Activated naive CD4-positive, alpha-beta T cell treated with anti-CD3 and anti-CD28 coated beads for 36 hours (primary cell): ENCODE measurements at regions not wholly inside any gene's neighbourhood (a gene's known extent, or its start where the extent isn't known, plus 50 kb on each side); places are given as distances from the start of the nearest gene placed in this dataset.

Source experiments
- CTCF ChIA-PET: fragments of 350-600 bp; sonication (Branson Sonifier 250); formaldehyde crosslinking; loops from one replicate; lab custom pipeline; 2021; ENCODE audit warnings: antibody characterized with exemption; lab: Charles Lee
- DNase-seq: peaks from one replicate; pipeline ENCODE4 v3.0.0-alpha.2; 2020
- H3K27ac Mint-ChIP-seq: one replicate; pipeline ENCODE4 v1.8.0; 2021; ENCODE audit warnings: mild to moderate bottlenecking, mixed read lengths
- H3K27me3 Mint-ChIP-seq: one replicate; pipeline ENCODE4 v1.8.0; 2021; ENCODE audit warnings: low read depth, mixed read lengths
- H3K36me3 Mint-ChIP-seq: one replicate; pipeline ENCODE4 v1.8.0; 2021; ENCODE audit warnings: low read depth, mixed read lengths
- H3K4me1 Mint-ChIP-seq: one replicate; pipeline ENCODE4 v1.8.0; 2021; ENCODE audit warnings: low read depth, mixed read lengths
- H3K4me3 Mint-ChIP-seq: one replicate; pipeline ENCODE4 v1.8.0; 2021; ENCODE audit warnings: mild to moderate bottlenecking, moderate library complexity, mixed read lengths
- H3K9me3 Mint-ChIP-seq: one replicate; pipeline ENCODE4 v1.8.0; 2021; ENCODE audit warnings: mixed read lengths
- intact Hi-C: fragments of 100-400 bp; cut with micrococcal nuclease; formaldehyde crosslinking; loops from one replicate; pipeline ENCODE4 v1.15.1; 2023

DNA sequence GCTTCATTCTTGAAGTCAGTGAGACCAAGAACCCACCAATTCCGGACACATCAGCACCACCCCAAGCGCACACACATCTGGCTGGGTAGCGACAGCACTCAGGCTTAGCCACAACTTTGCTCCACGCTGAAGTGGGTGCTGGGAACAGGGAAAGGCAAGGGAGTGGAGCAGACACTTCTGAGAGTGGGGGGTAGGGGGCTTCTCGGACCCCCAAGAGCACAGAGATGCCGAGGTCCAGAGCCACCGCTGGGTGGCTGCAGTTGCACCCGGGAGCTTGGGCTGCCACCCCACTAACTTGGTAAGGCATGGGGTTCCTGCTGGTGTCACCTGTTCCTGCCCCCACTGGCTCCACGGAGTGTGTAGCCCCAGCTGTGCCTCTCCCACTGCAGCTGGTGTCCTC lies 225.3 kb upstream of the RIOK2 start:
- Mint-ChIP-seq H3K4me1 (no peaks in the 10 kb centered on the region), H3K4me3 (no peak overlapping the region), H3K27ac (no peak overlapping the region)

DNA sequence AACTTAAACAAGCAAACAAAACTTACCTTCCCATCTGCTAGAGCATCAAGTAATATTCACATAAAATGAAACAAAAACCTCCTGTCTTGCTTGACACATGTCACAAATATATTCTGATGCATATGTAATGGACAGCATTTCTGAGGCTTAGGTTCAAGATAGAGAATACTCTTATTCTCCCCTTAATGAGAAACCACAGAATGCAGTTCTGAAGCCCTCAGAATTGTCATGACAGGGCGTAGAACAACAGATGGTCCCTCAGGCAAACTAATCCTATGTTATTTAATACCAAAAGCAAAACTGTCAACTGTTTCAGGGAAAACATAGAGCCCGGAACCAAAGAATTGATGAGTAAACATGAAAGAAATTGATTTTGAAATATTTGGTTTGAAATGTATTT lies 229.9 kb upstream of the RIOK2 start:
- Mint-ChIP-seq H3K4me3 (no peak overlapping the region), H3K4me1 (no peaks in the 10 kb centered on the region), H3K9me3 (no peaks in the 10 kb centered on the region), H3K36me3 (no peaks in the 10 kb centered on the region), H3K27me3 (no peaks in the 10 kb centered on the region), H3K27ac (no peak overlapping the region)
- CTCF ChIA-PET, result no interaction called here
- intact Hi-C loops, result no loop called here
- no peak for DNase-seq

More for the DNA sequence above, 225.3 kb upstream of the RIOK2 start:
- CTCF ChIA-PET, result no interaction called here
- intact Hi-C loops, result no loop called here
- no peak for DNase-seq
- peaks cover 2% of the 10 kb centered on the region for H3K9me3 Mint-ChIP-seq
- no peaks in the 10 kb centered on the region for H3K36me3 Mint-ChIP-seq
- no peaks in the 10 kb centered on the region for H3K27me3 Mint-ChIP-seq

DNA sequence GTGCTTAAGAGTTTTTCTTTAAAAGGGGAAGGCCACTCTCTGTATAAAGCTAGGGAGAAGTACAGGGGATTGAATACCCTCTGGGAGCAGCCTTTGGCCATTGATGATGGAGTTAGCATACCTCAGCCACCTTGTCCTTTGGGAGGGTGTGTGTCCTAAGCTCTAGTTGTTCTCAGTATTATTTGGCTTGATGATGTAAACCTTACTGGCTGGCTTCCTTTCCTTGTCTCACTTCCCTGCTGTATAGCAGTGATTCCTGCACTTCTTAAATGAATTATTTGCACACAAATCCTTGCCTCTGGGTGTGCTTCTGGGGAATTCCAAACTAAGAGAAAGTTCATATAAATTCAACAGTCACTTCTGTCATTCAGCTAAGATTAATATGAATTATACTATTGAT lies 234.9 kb upstream of the RIOK2 start:
- Mint-ChIP-seq H3K27me3 (no peaks in the 10 kb centered on the region), H3K9me3 (no peaks in the 10 kb centered on the region), H3K4me1 (no peaks in the 10 kb centered on the region), H3K36me3 (no peaks in the 10 kb centered on the region), H3K27ac (no peak overlapping the region), H3K4me3 (no peak overlapping the region)
- intact Hi-C loops, result no loop called here
- no peak for DNase-seq
- CTCF ChIA-PET, result no interaction called here

DNA sequence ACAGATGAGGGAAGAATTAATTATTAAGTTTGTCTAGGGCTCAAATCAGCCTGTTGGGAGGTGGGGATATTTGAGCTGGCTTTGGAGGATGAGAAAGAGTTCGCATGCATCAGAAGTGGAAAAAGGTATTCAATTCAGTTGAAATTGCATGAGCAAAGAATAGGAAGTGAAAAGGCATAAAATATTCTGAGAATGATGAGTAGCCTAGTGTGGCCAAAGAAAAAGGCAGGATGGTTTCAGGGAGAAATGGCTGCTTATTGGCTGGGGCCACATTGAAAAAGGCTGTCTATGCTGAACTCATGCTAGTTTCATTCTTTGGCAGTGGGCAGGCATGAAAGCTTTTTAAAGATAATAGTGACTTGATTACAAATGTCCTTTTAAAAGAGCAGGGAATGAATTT lies 235.4 kb upstream of the RIOK2 start:
- Mint-ChIP-seq H3K9me3 (no peaks in the 10 kb centered on the region), H3K27ac (no peak overlapping the region), H3K4me1 (no peaks in the 10 kb centered on the region), H3K36me3 (no peaks in the 10 kb centered on the region), H3K27me3 (no peaks in the 10 kb centered on the region), H3K4me3 (no peak overlapping the region)
- no peak for DNase-seq
- CTCF ChIA-PET, result no interaction called here
- intact Hi-C loops, result no loop called here

DNA sequence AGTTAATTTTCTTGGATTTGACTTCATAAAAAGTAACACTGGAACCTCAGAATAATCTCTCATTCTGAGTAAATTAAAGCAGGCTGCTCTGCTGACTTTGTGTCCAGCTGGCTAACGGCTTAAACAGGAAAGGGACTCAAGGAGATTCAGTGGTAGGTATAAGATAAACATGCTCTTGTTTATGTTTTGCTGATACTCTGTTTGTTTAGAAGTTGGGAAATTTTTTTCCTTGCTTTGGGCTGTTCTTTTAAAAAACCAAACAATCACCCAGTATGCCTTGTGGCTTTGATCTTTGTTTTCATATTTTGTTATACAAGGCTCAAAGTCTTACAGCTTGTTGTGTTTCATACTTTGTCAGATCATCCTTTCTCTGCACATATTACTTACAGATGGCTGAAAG lies 237.6 kb upstream of the RIOK2 start:
- CTCF ChIA-PET, result no interaction called here
- Mint-ChIP-seq H3K27me3 (no peaks in the 10 kb centered on the region), H3K9me3 (no peaks in the 10 kb centered on the region), H3K4me3 (no peak overlapping the region), H3K4me1 (no peaks in the 10 kb centered on the region), H3K27ac (no peak overlapping the region), H3K36me3 (no peaks in the 10 kb centered on the region)
- intact Hi-C loops, result loop anchor here (10.0 kb wide), 1 partner anchor 1344 kb away; no protein-coding TSS in a partner anchor
- DNase-seq, result no peak

DNA sequence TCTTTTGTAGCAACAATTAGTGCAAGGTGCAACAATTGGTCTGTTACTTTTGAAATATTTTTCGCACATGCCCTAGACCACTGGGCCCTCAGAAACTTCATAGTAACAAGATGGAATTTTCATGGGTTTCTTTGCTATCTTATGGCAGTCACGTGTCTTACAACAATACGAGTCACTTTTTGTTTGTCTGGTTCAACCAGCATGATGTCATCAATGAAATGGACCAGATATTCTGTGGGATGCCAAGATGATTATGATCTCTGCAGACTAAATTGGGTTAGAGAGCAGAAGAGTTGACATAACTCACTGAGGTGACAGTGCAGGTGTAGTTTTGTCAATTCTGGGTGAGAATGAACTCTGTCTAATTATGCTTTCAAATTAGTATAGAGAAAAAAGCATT lies 239.6 kb upstream of the RIOK2 start:
- CTCF ChIA-PET, result interaction anchor here (0.7 kb wide), 1 partner anchor 1971 kb away, joined by 3 read pairs; no protein-coding TSS in a partner anchor
- H3K36me3 Mint-ChIP-seq, result no peaks in the 10 kb centered on the region
- H3K4me1 Mint-ChIP-seq, result no peaks in the 10 kb centered on the region
- H3K27me3 Mint-ChIP-seq, result no peaks in the 10 kb centered on the region
- DNase-seq, result no peak
- intact Hi-C loops, result loop anchor here (10.0 kb wide), 1 partner anchor 1342 kb away; no protein-coding TSS in a partner anchor
- H3K27ac Mint-ChIP-seq, result no peak overlapping the region
- H3K9me3 Mint-ChIP-seq, result no peaks in the 10 kb centered on the region
- no peak overlapping the region for H3K4me3 Mint-ChIP-seq

DNA sequence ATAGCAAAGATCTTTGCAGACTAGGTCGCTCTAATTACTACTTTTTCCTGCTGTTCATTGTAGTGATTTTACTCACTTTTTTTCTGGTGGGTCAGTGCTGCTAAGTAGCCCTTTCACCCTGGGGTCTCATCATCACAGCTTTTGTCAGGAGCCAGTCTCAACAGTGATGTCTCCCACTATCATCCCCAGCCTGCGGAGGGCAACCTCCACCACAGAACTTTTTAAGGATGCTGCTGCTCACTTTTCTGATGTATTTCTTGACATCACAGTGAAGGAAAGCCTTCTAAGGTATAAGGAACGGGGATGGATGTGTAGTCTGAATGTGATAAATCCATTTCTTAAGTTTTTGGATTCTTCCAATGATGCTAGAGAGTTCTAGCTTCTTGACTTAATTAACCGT lies 242.5 kb upstream of the RIOK2 start:
- no peak overlapping the region for H3K27ac Mint-ChIP-seq
- H3K27me3 Mint-ChIP-seq, result no peaks in the 10 kb centered on the region
- intact Hi-C loops, result loop anchor here (10.0 kb wide), 1 partner anchor 1339 kb away; no protein-coding TSS in a partner anchor
- H3K9me3 Mint-ChIP-seq, result no peaks in the 10 kb centered on the region
- DNase-seq, result peak; percentile 14
- CTCF ChIA-PET, result interaction anchor here (0.6 to 0.7 kb wide), 2 partner anchors 12 to 914 kb away, joined by 3 read pairs; no protein-coding TSS in a partner anchor
- H3K36me3 Mint-ChIP-seq, result no peaks in the 10 kb centered on the region
- no peak overlapping the region for H3K4me3 Mint-ChIP-seq
- H3K4me1 Mint-ChIP-seq, result no peaks in the 10 kb centered on the region

DNA sequence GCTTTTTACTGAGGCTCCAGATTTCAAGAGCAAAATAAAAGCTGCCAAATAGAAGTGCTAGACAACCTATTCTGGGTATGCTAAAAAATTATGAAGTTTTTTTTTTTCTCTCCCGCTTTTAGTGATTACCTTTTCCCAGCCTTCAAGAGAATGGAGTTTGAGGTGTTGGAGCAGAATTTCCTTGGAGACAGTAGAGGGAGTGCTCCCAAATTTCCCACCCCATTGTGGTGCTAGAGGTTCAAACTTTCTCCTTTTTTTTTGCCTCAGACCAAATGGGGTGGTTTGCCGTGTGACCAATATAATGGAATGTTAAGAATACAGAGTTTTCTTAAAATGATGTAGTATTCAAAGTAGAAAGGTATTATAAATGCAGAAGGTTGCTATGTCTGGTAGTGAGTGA lies 244.2 kb upstream of the RIOK2 start:
- H3K4me1 Mint-ChIP-seq, result no peaks in the 10 kb centered on the region
- no peaks in the 10 kb centered on the region for H3K27me3 Mint-ChIP-seq
- no peak overlapping the region for H3K27ac Mint-ChIP-seq
- DNase-seq, result no peak
- H3K9me3 Mint-ChIP-seq, result no peaks in the 10 kb centered on the region
- no peak overlapping the region for H3K4me3 Mint-ChIP-seq
- intact Hi-C loops, result loop anchor here (10.0 kb wide), 1 partner anchor 1338 kb away; no protein-coding TSS in a partner anchor
- CTCF ChIA-PET, result interaction anchor here (0.7 kb wide), 1 partner anchor 1522 kb away, joined by 5 read pairs; no protein-coding TSS in a partner anchor
- H3K36me3 Mint-ChIP-seq, result no peaks in the 10 kb centered on the region

DNA sequence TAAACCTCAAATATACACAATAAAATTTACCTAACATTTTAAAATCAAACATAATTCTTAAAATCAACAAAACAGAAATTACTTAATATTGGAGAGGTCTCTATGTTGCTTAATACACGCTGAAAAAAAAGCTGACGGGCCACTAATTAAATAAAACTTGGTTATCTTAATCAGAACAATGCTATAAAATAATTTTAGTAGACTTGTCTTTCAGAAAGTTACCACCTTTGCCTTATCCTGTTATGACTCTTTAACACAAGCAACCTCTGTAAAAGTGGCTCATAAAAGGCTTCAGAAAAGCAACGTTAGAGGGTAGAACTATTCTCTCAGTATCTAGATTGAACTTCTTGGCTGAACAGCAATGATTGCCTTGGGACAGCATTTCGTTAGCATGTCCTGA lies 251.0 kb upstream of the RIOK2 start:
- CTCF ChIA-PET, result no interaction called here
- Mint-ChIP-seq H3K36me3 (no peaks in the 10 kb centered on the region), H3K27me3 (no peaks in the 10 kb centered on the region), H3K27ac (no peak overlapping the region), H3K4me3 (no peak overlapping the region), H3K4me1 (no peaks in the 10 kb centered on the region), H3K9me3 (no peaks in the 10 kb centered on the region)
- intact Hi-C loops, result no loop called here
- no peak for DNase-seq

DNA sequence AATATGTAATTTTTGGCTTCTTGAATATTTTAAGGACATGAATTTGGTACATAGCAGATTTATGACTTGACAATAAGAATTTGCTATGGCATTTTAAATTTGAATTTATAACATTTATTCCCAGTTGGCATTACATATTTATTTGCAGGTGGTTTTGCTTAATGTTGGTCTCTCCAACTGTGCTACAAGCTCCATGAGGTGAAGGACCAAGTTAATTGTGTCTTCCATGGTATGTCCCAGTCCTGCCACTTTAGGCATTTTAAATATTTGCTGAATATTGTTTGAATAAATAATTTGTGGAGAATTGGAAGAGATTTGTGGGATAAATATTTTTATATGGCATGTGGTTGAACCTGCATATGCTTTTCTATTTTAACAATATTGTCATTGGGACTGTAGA lies 253.4 kb upstream of the RIOK2 start:
- Mint-ChIP-seq H3K4me1 (no peaks in the 10 kb centered on the region), H3K36me3 (no peaks in the 10 kb centered on the region), H3K27ac (no peak overlapping the region), H3K9me3 (no peaks in the 10 kb centered on the region), H3K27me3 (no peaks in the 10 kb centered on the region), H3K4me3 (no peak overlapping the region)
- intact Hi-C loops, result no loop called here
- DNase-seq, result no peak
- CTCF ChIA-PET, result no interaction called here

DNA sequence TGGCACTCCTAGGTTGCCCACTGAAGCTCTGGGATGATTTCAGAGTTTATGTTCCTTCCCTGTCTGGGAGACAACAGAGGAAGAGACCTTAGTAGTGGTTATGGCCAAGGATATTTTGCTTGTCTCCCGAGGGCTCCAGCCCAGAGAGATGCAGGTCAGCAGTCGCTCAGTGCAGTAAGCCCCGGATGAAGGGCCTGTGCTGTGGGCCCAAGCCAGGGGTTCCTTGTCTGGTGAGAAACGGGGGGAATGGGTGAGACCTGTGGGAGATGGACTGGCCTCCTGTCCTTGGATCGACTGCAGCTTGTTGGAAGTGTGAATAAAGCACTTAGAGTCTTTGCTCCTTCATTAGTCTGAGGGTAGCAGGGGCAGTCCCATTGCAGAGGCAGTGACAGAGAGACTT lies 260.7 kb upstream of the RIOK2 start:
- CTCF ChIA-PET, result no interaction called here
- intact Hi-C loops, result no loop called here
- Mint-ChIP-seq H3K4me3 (no peak overlapping the region), H3K36me3 (no peaks in the 10 kb centered on the region), H3K27ac (no peak overlapping the region), H3K4me1 (no peaks in the 10 kb centered on the region), H3K27me3 (no peaks in the 10 kb centered on the region), H3K9me3 (peaks cover 17% of the 10 kb centered on the region)
- DNase-seq, result no peak

DNA sequence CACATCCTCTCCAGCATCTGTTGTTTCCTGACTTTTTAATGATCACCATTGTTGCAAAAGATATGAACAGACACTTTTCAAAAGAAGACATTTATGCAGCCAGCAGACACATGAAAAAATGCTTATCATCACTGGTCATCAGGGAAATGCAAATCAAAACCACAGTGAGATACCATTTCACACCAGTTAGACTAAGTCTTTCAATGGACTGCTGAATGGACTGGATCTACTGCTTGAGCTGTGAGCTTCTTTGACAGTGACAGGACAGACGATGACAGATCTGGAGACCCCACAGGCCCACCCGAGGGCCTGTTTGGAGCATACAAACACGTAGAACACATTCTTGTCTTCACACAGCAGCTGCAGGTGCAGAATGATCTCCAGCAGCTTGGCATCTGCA lies 266.1 kb upstream of the RIOK2 start:
- no peak for DNase-seq
- Mint-ChIP-seq H3K9me3 (peaks cover 2% of the 10 kb centered on the region), H3K36me3 (no peaks in the 10 kb centered on the region), H3K4me3 (no peak overlapping the region), H3K27ac (no peak overlapping the region), H3K4me1 (no peaks in the 10 kb centered on the region), H3K27me3 (no peaks in the 10 kb centered on the region)
- intact Hi-C loops, result no loop called here
- CTCF ChIA-PET, result no interaction called here

DNA sequence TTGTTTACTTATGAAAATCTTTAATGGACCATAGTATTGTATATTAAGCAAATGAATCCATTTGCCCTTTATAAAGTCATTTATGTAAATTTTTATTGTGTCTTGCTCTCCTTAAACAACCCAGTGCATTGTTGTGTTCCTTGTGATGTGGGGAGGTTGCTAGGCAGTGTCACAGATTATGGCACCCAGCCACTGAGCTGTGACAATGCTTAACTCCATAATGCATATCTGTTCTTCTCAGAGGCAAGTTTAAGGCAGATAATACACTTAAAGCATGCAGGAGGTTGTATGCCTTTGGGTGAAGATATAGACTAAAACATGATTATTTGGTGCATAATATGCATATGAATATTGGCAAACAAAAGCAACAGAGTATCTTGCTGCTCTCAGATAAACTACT lies 269.6 kb upstream of the RIOK2 start:
- Mint-ChIP-seq H3K36me3 (no peaks in the 10 kb centered on the region), H3K27ac (no peak overlapping the region), H3K4me1 (no peaks in the 10 kb centered on the region), H3K27me3 (no peaks in the 10 kb centered on the region), H3K9me3 (no peaks in the 10 kb centered on the region), H3K4me3 (no peak overlapping the region)
- CTCF ChIA-PET, result no interaction called here
- DNase-seq, result no peak
- intact Hi-C loops, result no loop called here
